ENCODE measurements at regions not wholly inside any gene's neighbourhood (a gene's known extent, or its start where the extent isn't known, plus 50 kb on each side); places are given as distances from the start of the nearest gene placed in this dataset.
"Not testable (repeated sequence)": the region's sequence is repeated elsewhere in the genome, so short reads cannot be mapped to it uniquely, and the experiment has no call there.

DNA sequence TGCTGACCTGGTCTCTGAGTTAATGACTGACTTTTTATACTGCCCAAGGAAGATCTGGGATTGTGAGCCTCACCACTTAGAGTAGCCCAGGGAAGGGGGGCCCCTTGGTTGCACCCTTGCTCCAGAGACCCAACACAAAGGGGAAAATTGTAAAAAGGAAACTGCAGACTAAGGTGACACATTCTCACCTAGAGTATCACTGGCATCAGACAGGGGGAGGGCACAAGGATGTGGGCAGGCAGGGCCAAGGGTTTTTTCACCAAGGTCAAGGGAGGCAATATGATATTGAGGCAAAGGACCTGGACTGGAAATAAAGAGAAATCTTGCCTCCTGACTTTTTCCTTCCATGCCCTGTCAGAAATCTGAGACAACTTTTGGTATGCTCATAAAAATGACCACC lies 386.2 kb upstream of the FGF16 start:
- Histone ChIP-seq H3K4me1 (no peaks in the 10 kb centered on the region), H3K27me3 (no peaks in the 10 kb centered on the region), H3K27ac (no peak overlapping the region), H3K9me3 (no peaks in the 10 kb centered on the region), H3K4me3 (no peak overlapping the region), H3K36me3 (no peaks in the 10 kb centered on the region)
- no peak for DNase-seq (ENCODE audit: low spot score in 2 of 2)
- TF ChIP-seq POLR2A (IDR thresholded peaks at IDR 0.05) (no peak), EP300 (IDR thresholded peaks at IDR 0.05) (no peak), CTCF (IDR thresholded peaks at IDR 0.05) (no peak)

GRCh38 chrX:77061545-77061944 lies 385.6 kb upstream of the FGF16 start:
- H3K9me3 ChIP-seq, result no peaks in the 10 kb centered on the region
- H3K4me3 ChIP-seq, result no peak overlapping the region
- WGBS, 2 donors, result 51 to 60% methylated on average over 3 of the region's 3 CpGs
- no peaks in the 10 kb centered on the region for H3K27me3 ChIP-seq
- no peak for DNase-seq (ENCODE audit: low spot score in 2 of 2)
- H3K4me1 ChIP-seq, result no peaks in the 10 kb centered on the region
- TF ChIP-seq CTCF (IDR thresholded peaks at IDR 0.05) (no peak), EP300 (IDR thresholded peaks at IDR 0.05) (no peak), POLR2A (IDR thresholded peaks at IDR 0.05) (no peak)
- H3K27ac ChIP-seq, result no peak overlapping the region
- H3K36me3 ChIP-seq, result no peaks in the 10 kb centered on the region

DNA sequence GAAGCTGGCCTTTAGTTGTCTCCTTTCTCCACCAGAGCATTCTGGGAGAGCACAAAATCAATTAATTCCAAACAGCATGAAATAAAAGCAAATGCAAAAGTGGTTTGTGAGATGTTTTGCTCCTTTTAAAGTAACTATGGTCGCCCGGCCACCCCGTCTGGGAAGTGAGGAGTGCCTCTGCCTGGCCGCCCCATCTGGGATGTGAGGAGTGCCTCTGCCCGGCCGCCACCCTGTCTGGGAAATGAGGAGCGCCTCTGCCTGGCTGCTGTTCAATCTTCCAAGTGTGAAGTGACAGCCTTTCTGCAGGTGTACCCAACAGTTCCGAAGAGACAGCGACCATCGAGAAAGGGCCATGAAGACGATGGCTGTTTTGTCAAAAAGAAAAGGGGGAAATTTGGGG lies 381.3 kb upstream of the FGF16 start:
- no peaks in the 10 kb centered on the region for H3K27me3 ChIP-seq
- no peak overlapping the region for H3K4me3 ChIP-seq
- no peaks in the 10 kb centered on the region for H3K36me3 ChIP-seq
- 77 to 91% methylated on average over 11 of the region's 11 CpGs for WGBS, 2 donors
- DNase-seq (ENCODE audit: low spot score in 2 of 2), result no peak
- H3K9me3 ChIP-seq, result no peaks in the 10 kb centered on the region
- H3K27ac ChIP-seq, result no peak overlapping the region
- TF ChIP-seq CTCF (IDR thresholded peaks at IDR 0.05) (no peak), POLR2A (IDR thresholded peaks at IDR 0.05) (no peak), EP300 (IDR thresholded peaks at IDR 0.05) (no peak)
- H3K4me1 ChIP-seq, result no peaks in the 10 kb centered on the region

DNA sequence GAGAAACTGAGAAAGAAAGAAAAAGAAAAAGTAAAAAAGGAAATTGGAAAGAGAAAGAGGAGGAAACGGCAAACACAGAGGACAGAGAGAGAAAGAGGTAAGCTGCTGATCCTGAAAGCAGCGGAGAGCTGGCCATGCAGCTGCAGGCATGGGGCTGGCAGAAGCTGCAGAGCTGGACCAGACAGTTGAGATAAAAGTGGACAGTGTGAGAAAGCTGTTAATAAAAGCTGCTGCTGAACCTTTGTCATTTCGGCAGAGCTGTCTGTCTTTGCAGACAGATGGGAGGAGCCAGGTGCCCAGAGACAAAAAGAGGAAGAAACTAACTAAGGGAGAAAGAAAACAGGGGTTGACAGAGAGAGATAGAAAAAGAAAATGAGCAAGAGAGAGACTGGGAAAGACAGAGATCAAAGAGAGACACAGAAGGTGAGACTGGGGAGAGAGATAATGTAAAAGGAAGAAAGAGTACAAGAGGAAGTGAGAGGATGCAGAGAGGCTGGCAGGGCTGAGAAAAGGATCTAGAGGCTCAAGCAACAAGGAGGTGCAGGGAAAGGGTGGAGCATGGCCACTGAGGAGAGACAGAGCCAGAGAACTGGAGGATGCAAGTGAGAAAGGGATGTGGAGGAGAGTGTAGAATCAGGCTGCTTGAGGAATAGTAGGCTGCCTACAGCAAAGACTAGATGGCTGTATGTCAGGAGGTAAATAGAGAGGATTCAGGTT lies 376.8 kb upstream of the FGF16 start:
- 23 to 35% methylated on average over 3 of the region's 3 CpGs for WGBS, 2 donors
- TF ChIP-seq POLR2A (IDR thresholded peaks at IDR 0.05) (no peak), EP300 (IDR thresholded peaks at IDR 0.05) (no peak), CTCF (IDR thresholded peaks at IDR 0.05) (no peak)
- H3K4me3 ChIP-seq, result no peak overlapping the region

DNA sequence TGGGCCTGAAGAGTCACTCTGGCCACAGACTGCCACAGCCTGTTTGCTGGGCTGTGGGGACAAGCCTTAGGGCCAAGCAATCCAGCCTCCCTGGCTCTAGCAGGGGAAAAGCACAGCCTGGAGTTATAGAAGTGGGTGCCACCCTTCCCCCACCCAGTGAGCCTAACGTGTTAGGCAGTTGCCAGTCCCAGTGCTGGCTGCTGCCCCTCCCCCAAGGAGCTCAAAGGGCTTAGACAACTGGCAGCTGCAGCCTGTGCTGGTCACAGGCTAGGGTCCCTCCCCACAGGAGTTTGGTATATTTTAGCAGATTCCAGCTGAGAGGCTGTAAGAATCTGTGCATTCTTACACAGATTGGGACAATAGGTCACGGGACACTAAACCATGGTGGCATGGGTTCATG lies 370.3 kb upstream of the FGF16 start:
- Histone ChIP-seq H3K27ac (no peak overlapping the region), H3K4me3 (no peak overlapping the region), H3K36me3 (no peaks in the 10 kb centered on the region), H3K27me3 (no peaks in the 10 kb centered on the region), H3K9me3 (peaks cover 0 to 8% (median 0%) of the 10 kb centered on the region in 4 donors), H3K4me1 (no peaks in the 10 kb centered on the region)
- TF ChIP-seq EP300 (IDR thresholded peaks at IDR 0.05) (no peak), POLR2A (IDR thresholded peaks at IDR 0.05) (no peak), CTCF (IDR thresholded peaks at IDR 0.05) (no peak)
- DNase-seq (ENCODE audit: low spot score in 2 of 2), result no peak
- 14 to 42% methylated on average over 2 of the region's 2 CpGs for WGBS, 2 donors

More for the DNA sequence above, 376.8 kb upstream of the FGF16 start:
- Histone ChIP-seq H3K4me1 (no peaks in the 10 kb centered on the region), H3K36me3 (no peaks in the 10 kb centered on the region), H3K27me3 (no peaks in the 10 kb centered on the region), H3K9me3 (no peaks in the 10 kb centered on the region), H3K27ac (no peak overlapping the region)
- no peak for DNase-seq (ENCODE audit: low spot score in 2 of 2)

GRCh38 chrX:77081237-77081636 lies 366.0 kb upstream of the FGF16 start:
- H3K36me3 ChIP-seq; H3K27ac ChIP-seq; H3K4me1 ChIP-seq; H3K4me3 ChIP-seq; DNase-seq (ENCODE audit: low spot score in 2 of 2); H3K27me3 ChIP-seq: not testable (repeated sequence)
- 44 to 68% methylated on average over 3 of the region's 3 CpGs for WGBS, 2 donors
- peaks cover 0 to 12% (median 0%) of the 10 kb centered on the region in 4 donors for H3K9me3 ChIP-seq

Measured in tibial nerve (tissue), 4 donors.